HepG2 (cell line): ENCODE measurements at regions not wholly inside any gene's neighbourhood (a gene's known extent, or its start where the extent isn't known, plus 50 kb on each side); places are given as distances from the start of the nearest gene placed in this dataset.

Experiments used
- ATAC-seq: fragments of 200-7000 bp; cut with Tn5 transposase; 3 replicates; pipeline ENCODE4 v1.9.1; 2020; ENCODE audit warnings: mild to moderate bottlenecking, moderate library complexity
- BruUV-seq: library from RNA; stranded (reverse); fragments of 400-500 nt; replicated peaks from 2 replicates; lab custom pipeline; 2021; lab: Mats Ljungman, UMichigan
- CTCF ChIA-PET: fragments of 300-600 bp; formaldehyde crosslinking; extraction: SDS; loops from one replicate; lab custom pipeline; 2021; ENCODE audit warnings: low total read pairs, inconsistent platforms, low intra/inter-chr PET ratio; lab: Yijun Ruan, JAX
- POLR2A ChIA-PET: fragments of 350-600 bp; sonication (Branson Sonifier 250); formaldehyde crosslinking; loops from one replicate; lab custom pipeline; 2020; ENCODE audit warnings: antibody characterized with exemption, inconsistent platforms; lab: Yijun Ruan, JAX
- DNase-seq: peaks from one replicate; pipeline ENCODE4 v3.0.0-alpha.2; 2015; ENCODE audit warnings: low spot score
- FAIRE-seq: peaks from 3 replicates; lab custom pipeline; 2011; peaks lifted over from hg19 to GRCh38; lab: Jason Lieb, UNC
- H2AFZ ChIP-seq: one replicate; pipeline ENCODE4 v1.6.1; 2011; ENCODE audit warnings: low read length, inconsistent platforms
- H3K27ac ChIP-seq: fragments of 300-600 bp; 3 replicates; pipeline ENCODE4 v1.8.0; 2011; ENCODE audit warnings: mixed run types, mild to moderate bottlenecking, mixed read lengths, low read length, inconsistent platforms; ENCODE audit not compliant: insufficient read depth; ENCODE audit errors: extremely low read length
- H3K27me3 ChIP-seq, 2 experiments: fragments of 200-600 bp in 1 of 2; 2 replicates in 1 of 2; 3 replicates in 1 of 2; pipeline versions ENCODE4 v1.6.0 to v1.8.0; 2011; ENCODE audit warnings: low read length in 2 of 2, mild to moderate bottlenecking in 2 of 2, moderate library complexity in 2 of 2, inconsistent platforms in 1 of 2; ENCODE audit not compliant: insufficient read depth in 2 of 2, control insufficient read depth in 1 of 2
- H3K36me3 ChIP-seq, 2 experiments: fragments of 200-600 bp in 1 of 2; replicated peaks in 1 of 2; 2 replicates in 1 of 2; 3 replicates in 1 of 2; pipeline versions ENCODE4 v1.5.1 to v1.8.0; 2011; ENCODE audit warnings: low read length in 2 of 2, inconsistent platforms in 1 of 2; ENCODE audit not compliant: insufficient read depth in 2 of 2, control insufficient read depth in 1 of 2
- H3K4me1 ChIP-seq: 2 replicates; pipeline ENCODE4 v1.5.1; 2012; ENCODE audit warnings: low read length, inconsistent platforms; ENCODE audit not compliant: insufficient read depth
- H3K4me2 ChIP-seq: 2 replicates; pipeline ENCODE4 v1.6.0; 2011; ENCODE audit warnings: low read depth, low read length, inconsistent platforms
- H3K4me3 ChIP-seq, 3 experiments: fragments of 200-600 bp in 1 of 3; sonication (generic), shearing (Covaris generic) in 1 of 3; replicated peaks in 1 of 3; 2 replicates each; pipeline ENCODE4 v1.5.1; 2011 to 2016; ENCODE audit warnings: low read length in 3 of 3, inconsistent platforms in 2 of 3, low read depth in 2 of 3, mild to moderate bottlenecking in 2 of 3, control low read depth in 1 of 3, mixed read lengths in 1 of 3; ENCODE audit not compliant: insufficient read depth in 1 of 3
- H3K79me2 ChIP-seq: one replicate; pipeline ENCODE4 v1.6.1; 2011; ENCODE audit warnings: low read length, inconsistent platforms; ENCODE audit not compliant: insufficient read depth
- H3K9ac ChIP-seq: 2 replicates; pipeline ENCODE4 v1.6.0; 2011; ENCODE audit warnings: mild to moderate bottlenecking, low read depth, low read length, inconsistent platforms; ENCODE audit not compliant: insufficient read depth
- H3K9me3 ChIP-seq: 2 replicates; pipeline ENCODE4 v1.5.1; 2012; ENCODE audit warnings: mild to moderate bottlenecking, low read length
- H4K20me1 ChIP-seq: 2 replicates; pipeline ENCODE4 v1.6.0; 2011; ENCODE audit warnings: inconsistent platforms, mild to moderate bottlenecking, low read length, moderate library complexity; ENCODE audit not compliant: insufficient read depth
- CEBPG ChIP-seq: IDR thresholded peaks from 2 replicates; pipeline ENCODE4 v1.6.1; 2016
- DNMT1 ChIP-seq: sonication (generic); formaldehyde crosslinking; IDR thresholded peaks from 2 replicates; pipeline ENCODE4 v1.5.1; 2020; ENCODE audit warnings: mild to moderate bottlenecking, missing genetic modification reagents
- HNRNPUL1 ChIP-seq: fragments of 200-400 bp; formaldehyde crosslinking; IDR thresholded peaks from 2 replicates; pipeline ENCODE4 v1.6.1; 2017; ENCODE audit warnings: low read depth, mild to moderate bottlenecking, low read length, moderate library complexity
- RFX3 ChIP-seq: IDR thresholded peaks from 2 replicates; pipeline ENCODE4 v1.6.1; 2016; ENCODE audit warnings: missing biosample characterization, missing genetic modification reagents
- SOX6 ChIP-seq, 2 experiments: fragments of 450-650 bp in 1 of 2; sonication (generic) in 1 of 2; formaldehyde crosslinking in 1 of 2; IDR thresholded peaks; 2 replicates each; pipeline versions ENCODE4 v1.4.0 to v1.6.1; 2017 to 2020; ENCODE audit warnings: antibody characterized with exemption in 1 of 2, mild to moderate bottlenecking in 1 of 2, missing genetic modification reagents in 1 of 2
- ZFP82 ChIP-seq: sonication (generic); formaldehyde crosslinking; IDR thresholded peaks from 2 replicates; pipeline ENCODE4 v1.5.1; 2020; ENCODE audit warnings: mild to moderate bottlenecking, missing genetic modification reagents, borderline replicate concordance
- in situ Hi-C: cut with HindIII; loops from 2 replicates; pipeline ENCODE4 v1.10.0; 2017; ENCODE audit warnings: low pct_unique_long_range_greater_than_20kb; ENCODE audit not compliant: extremely low pct_ligation_motif_present
- intact Hi-C: fragments of 100-400 bp; cut with micrococcal nuclease; formaldehyde crosslinking; loops from one replicate; pipeline ENCODE4 v1.10.0; 2022; ENCODE audit not compliant: unreplicated experiment
- TF ChIP-seq, protein P1 (sequence below): sonication (generic); formaldehyde crosslinking; IDR thresholded peaks from 2 replicates; pipeline ENCODE4 v1.5.0; 2020; ENCODE audit warnings: missing genetic modification reagents, mild to moderate bottlenecking, borderline replicate concordance
- TF ChIP-seq, protein P2 (sequence below): sonication (generic); formaldehyde crosslinking; conservative IDR thresholded peaks from 2 replicates; pipeline ENCODE4 v1.8.0; 2022; ENCODE audit warnings: mild to moderate bottlenecking, moderate library complexity, missing genetic modification reagents
- TF ChIP-seq, protein P3 (sequence below): sonication (generic); formaldehyde crosslinking; IDR thresholded peaks from 2 replicates; pipeline ENCODE4 v1.8.0; 2022; ENCODE audit warnings: missing genetic modification reagents, mild to moderate bottlenecking, borderline replicate concordance
- TF ChIP-seq, protein P4 (sequence below): sonication (generic); formaldehyde crosslinking; IDR thresholded peaks from 2 replicates; pipeline ENCODE4 v1.4.0; 2020; ENCODE audit warnings: missing genetic modification reagents

DNA sequence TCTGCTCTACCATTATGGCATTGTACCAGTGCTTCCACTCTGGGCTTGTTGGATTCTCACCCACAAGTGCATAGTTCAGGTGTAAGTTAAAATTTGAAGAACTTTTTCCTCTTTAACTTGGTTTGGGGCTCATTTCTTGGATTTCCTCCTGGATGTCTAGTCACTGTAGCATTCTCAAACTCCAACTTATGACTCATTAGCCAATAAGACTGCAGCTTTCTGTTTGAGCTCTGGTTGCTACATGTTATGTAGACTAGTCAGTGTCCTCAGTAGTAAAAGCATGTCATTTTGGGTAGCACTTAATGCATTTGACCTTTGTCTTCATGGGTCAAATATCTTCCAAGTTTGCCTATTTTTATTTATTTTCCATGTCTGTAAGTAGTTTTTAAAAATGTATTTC, 790.8 kb downstream of the BRINP1 start:
- FAIRE-seq: no peak
- Histone ChIP-seq H3K4me2 (no peak overlapping the region), H3K9me3 (peaks cover 84% of the 10 kb centered on the region), H3K4me1 (no peaks in the 10 kb centered on the region), H3K36me3 (no peaks in the 10 kb centered on the region), H3K9ac (no peak overlapping the region), H3K79me2 (no peaks in the 10 kb centered on the region), H3K4me3 (no peak overlapping the region)
- in situ Hi-C loops: no loop called here
- intact Hi-C loops: no loop called here
- ChIA-PET POLR2A (no interaction called here), CTCF (no interaction called here)
- DNase-seq: no peak
- TF ChIP-seq, protein P1, sequence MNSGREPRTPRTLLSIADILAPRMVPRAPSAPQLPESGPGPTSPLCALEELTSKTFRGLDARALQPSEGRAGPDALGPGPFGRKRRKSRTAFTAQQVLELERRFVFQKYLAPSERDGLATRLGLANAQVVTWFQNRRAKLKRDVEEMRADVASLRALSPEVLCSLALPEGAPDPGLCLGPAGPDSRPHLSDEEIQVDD (CRISPR knock-in tag): no peak
- TF ChIP-seq RFX3 (CRISPR knock-in tag) (no peak), SOX6 (IDR thresholded peaks at IDR 0.05) (no peak), SOX6 (CRISPR knock-in tag; IDR thresholded peaks at IDR 0.05) (no peak), ZFP82 (no peak), CEBPG (CRISPR knock-in tag) (no peak), DNMT1 (no peak), HNRNPUL1 (no peak)
- TF ChIP-seq, protein P2, sequence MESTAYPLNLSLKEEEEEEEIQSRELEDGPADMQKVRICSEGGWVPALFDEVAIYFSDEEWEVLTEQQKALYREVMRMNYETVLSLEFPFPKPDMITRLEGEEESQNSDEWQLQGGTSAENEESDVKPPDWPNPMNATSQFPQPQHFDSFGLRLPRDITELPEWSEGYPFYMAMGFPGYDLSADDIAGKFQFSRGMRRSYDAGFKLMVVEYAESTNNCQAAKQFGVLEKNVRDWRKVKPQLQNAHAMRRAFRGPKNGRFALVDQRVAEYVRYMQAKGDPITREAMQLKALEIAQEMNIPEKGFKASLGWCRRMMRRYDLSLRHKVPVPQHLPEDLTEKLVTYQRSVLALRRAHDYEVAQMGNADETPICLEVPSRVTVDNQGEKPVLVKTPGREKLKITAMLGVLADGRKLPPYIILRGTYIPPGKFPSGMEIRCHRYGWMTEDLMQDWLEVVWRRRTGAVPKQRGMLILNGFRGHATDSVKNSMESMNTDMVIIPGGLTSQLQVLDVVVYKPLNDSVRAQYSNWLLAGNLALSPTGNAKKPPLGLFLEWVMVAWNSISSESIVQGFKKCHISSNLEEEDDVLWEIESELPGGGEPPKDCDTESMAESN (CRISPR knock-in tag): no peak
- TF ChIP-seq, protein P3, sequence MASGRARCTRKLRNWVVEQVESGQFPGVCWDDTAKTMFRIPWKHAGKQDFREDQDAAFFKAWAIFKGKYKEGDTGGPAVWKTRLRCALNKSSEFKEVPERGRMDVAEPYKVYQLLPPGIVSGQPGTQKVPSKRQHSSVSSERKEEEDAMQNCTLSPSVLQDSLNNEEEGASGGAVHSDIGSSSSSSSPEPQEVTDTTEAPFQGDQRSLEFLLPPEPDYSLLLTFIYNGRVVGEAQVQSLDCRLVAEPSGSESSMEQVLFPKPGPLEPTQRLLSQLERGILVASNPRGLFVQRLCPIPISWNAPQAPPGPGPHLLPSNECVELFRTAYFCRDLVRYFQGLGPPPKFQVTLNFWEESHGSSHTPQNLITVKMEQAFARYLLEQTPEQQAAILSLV: no peak
- TF ChIP-seq, protein P4, sequence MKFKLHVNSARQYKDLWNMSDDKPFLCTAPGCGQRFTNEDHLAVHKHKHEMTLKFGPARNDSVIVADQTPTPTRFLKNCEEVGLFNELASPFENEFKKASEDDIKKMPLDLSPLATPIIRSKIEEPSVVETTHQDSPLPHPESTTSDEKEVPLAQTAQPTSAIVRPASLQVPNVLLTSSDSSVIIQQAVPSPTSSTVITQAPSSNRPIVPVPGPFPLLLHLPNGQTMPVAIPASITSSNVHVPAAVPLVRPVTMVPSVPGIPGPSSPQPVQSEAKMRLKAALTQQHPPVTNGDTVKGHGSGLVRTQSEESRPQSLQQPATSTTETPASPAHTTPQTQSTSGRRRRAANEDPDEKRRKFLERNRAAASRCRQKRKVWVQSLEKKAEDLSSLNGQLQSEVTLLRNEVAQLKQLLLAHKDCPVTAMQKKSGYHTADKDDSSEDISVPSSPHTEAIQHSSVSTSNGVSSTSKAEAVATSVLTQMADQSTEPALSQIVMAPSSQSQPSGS: no peak
- TF ChIP-seq, all 625 proteins: peak for 0
- Histone ChIP-seq H3K27ac (no peak overlapping the region), H4K20me1 (no peaks in the 10 kb centered on the region), H2AFZ (no peak overlapping the region), H3K27me3 (no peaks in the 10 kb centered on the region)
- no TSS peak for BruUV-seq
- no peak for ATAC-seq
